A673 (cell line): ENCODE measurements at regions not wholly inside any gene's neighbourhood (a gene's known extent, or its start where the extent isn't known, plus 50 kb on each side); places are given as distances from the start of the nearest gene placed in this dataset.

Source experiments
- CTCF ChIP-seq: fragments of 300-800, 200-600 bp; sonication (generic); conservative IDR thresholded peaks from 2 replicates; pipeline ENCODE4 v1.5.1; 2017; ENCODE audit warnings: low read depth, mild to moderate bottlenecking, antibody characterized with exemption, low read length, moderate library complexity, mixed read lengths
- EZH2 ChIP-seq: fragments of 200-600 bp; sonication (generic); IDR thresholded peaks from 2 replicates; pipeline ENCODE4 v1.6.1; 2017; ENCODE audit warnings: borderline replicate concordance, low read depth, mild to moderate bottlenecking, mixed read lengths, antibody characterized with exemption, low read length; ENCODE audit not compliant: poor library complexity, severe bottlenecking

- no peak for TF ChIP-seq EZH2
- no peak for TF ChIP-seq CTCF
These were observed 690.5 kb downstream of the BRINP3 start for GRCh38 chr1:189787201-189787600.
